GM19328 (cell line): ENCODE measurements at regions not wholly inside any gene's neighbourhood (a gene's known extent, or its start where the extent isn't known, plus 50 kb on each side); places are given as distances from the start of the nearest gene placed in this dataset.
"Not testable (repeated sequence)": the region's sequence is repeated elsewhere in the genome, so short reads cannot be mapped to it uniquely, and the experiment has no call there.

Experiments
- ATAC-seq: cut with Tn5 transposase; IDR thresholded peaks from one replicate; pipeline ENCODE4 v1.9.1; 2021; ENCODE audit warnings: mild to moderate bottlenecking, moderate library complexity; ENCODE audit not compliant: unreplicated experiment

DNA sequence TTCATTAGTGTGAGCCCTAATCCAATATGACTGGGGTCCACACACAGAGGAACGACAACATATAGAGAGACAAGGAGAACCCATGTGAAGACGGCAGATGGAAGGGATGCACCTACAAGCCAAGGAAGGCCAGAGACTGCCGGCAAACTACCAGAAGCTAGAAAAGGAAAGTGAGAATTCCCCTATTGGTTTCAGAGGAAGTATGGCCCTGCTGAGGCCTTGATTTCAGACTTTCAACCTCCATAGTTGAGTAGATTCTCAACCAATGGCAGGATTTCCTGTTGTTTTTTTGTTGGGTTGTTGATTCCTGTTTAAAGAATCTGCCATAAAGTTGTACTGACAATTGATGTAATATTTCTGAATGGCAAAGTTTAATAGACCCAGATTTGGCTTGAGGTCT, 241.5 kb downstream of the SATB2 start:
- ATAC-seq: no peak

DNA sequence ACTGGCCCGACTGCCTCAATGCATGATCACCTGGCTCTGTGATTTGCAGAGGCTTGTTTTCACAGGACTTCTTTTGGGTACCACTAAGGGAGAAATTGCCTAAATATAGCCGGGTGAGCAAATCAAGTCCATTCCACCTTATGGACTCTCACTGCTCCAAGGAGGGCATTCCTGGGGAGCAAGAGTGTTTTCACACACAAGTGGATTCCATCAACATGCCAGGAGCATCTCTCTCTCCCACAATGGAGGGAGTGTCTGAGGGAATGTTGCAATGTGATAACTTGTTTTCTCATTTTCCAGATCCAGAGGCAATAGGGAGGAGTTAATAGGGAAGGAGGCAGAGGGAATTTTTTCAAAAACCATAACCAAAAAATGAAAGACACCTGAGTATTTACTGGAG, 250.7 kb downstream of the SATB2 start:
- no peak for ATAC-seq

DNA sequence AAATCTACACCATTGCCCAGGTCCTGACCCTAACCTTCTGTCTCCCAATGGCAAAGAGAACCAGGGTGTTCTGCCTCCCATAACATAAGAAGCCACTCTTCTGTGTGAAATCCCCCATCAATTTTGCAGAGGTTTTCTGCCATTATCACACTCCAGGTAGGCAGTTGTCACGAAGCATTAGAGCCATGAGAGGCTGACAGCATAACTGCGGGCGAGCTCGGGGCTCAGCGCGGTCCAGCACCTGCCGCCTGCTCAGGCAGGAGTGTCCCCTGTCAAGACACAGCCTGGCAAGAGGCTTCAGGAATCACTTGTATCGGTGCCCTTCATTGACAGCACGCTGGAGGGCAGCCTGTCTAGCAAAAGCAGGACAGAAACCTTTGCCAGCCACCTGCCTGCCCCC, 251.2 kb downstream of the SATB2 start:
- no peak for ATAC-seq

GRCh38 chr2:199202964-199203363, 254.8 kb downstream of the SATB2 start:
- ATAC-seq: no peak

- no peak for ATAC-seq
Measured at GRCh38 chr2:199201539-199201938, 256.2 kb downstream of the SATB2 start.

- no peak for ATAC-seq
Measured at GRCh38 chr2:199199797-199200196, 257.9 kb downstream of the SATB2 start.

- no peak for ATAC-seq
Measured at GRCh38 chr2:199197448-199197847, 260.3 kb downstream of the SATB2 start.

- no peak for ATAC-seq
Measured at GRCh38 chr2:199196686-199197085, 261.1 kb downstream of the SATB2 start.

- no peak for ATAC-seq
Measured at GRCh38 chr2:199195927-199196502, 261.7 kb downstream of the SATB2 start.

GRCh38 chr2:199191461-199191860, 266.3 kb downstream of the SATB2 start:
- ATAC-seq: no peak

- no peak for ATAC-seq
Measured at GRCh38 chr2:199189229-199189628, 268.5 kb downstream of the SATB2 start.

DNA sequence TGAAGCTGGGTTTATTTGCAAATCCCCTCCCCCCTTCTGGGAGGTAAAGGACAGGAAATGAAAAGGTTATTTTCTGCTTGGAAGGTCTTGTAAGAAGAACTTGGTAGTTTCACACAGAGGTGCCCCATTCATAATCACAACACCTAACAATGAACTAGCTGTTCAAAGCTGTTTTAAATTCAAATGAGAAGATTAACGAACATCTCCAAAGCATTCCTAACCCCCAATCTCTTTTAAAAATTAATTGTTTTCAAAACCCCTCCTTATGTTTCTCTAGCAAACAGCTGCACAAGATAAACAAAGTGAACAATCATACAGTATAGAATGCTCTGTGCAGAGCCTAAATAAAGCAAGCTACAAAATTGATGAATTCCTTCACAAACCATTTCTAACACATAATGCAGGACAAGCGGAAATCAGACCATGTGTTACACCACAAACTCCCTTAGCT, 271.4 kb downstream of the SATB2 start:
- ATAC-seq: no peak

DNA sequence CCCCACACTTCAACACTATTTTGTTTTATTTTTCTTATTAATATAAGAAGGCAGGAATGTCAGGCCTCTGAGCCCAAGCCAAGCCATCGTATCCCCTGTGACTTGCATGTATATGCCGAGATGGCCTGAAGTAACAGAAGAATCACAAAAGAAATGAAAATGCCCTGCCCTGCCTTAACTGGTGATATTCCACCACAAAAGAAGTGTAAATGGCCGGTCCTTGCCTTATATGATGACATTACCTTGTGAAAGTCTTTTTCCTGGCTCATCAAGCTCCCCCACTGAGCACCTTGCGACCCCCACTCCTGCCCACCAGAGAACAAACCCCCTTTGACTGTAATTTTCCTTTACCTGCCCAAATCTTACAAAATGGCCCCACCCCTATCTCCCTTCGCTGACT, 272.6 kb downstream of the SATB2 start:
- not testable (repeated sequence) for ATAC-seq

DNA sequence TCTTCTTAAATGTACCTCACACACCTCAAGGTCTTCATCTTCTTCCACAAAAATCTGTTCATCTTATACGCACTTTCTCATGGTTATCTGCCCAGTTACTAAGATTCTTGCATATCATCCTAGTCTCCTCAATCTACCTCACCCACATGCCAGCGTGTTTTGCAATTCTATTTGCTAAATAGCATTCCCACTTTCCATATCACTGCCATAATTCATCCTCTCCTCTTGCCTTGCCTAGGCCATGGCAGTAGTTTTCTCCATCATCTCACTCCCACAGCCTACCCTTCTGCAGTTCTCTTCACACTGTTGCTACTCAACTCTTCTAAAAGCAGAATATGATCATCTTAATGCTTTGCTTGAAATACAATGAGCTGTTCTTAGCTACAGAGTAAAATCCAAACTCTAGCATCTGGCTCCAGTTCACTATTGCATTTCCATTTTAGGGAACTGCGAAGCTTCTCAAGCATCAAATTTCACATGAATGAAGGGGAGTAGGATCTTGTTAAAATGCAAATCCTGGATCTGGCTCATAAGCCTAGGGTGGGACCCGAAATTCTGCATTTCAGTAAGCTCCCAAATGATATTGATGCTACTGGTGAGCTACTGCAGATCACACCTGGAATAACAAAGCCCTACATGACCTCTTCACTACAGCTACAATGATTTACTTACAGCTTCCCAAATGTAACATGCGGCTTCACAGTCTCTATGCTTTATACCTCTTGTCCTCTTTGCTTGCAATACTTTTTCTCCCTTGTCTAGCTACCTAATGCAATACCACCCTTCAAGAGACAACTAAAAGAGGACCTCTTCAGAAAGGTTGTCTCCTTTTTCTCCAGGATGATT, 293.9 kb downstream of the SATB2 start:
- ATAC-seq: no peak

GRCh38 chr2:199160677-199161465, 296.9 kb downstream of the SATB2 start:
- ATAC-seq: no peak

DNA sequence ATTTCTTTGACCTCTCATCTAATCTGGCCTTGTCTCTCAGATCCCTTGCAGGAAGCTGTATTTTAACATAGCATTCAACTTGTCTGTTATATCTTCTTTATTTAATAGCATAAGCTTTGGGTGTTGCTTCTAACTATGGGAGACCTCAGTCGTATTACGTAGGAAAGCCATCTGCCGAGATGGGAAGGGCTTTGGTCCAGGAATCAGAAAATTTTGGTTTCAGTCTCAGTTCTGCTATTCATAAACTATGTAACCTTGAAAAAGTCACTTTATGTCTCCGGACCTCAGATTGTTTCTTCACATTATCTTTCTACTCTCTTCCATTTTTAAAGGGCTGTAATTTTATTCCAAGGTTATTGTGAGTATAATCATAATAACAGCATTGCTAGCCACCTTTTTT, 297.7 kb downstream of the SATB2 start:
- ATAC-seq: no peak

- ATAC-seq: no peak
Measured at GRCh38 chr2:199148076-199148845, 309.5 kb downstream of the SATB2 start.

DNA sequence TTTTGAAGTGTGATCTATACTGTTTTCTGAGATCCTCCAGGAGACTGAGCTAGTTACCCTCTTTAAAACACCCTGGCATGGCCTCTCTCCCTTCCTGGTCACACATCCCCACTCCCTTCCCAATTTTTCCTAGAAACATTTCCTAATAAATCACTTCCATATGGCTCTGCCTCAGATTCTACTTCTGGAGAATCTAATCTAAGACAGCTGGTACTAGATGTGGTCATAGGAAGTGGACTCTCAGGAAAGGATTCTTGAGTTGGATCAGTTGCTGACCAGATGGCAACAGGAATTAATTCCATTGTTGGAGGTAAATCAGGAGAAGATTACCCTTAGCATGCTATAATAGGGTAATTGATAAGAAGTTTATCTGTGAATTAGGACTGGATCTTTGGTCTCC, 310.5 kb downstream of the SATB2 start:
- no peak for ATAC-seq

- ATAC-seq: no peak
Measured at GRCh38 chr2:199144546-199144945, 313.2 kb downstream of the SATB2 start.

- ATAC-seq: no peak
Measured at GRCh38 chr2:199144036-199144435, 313.7 kb downstream of the SATB2 start.

GRCh38 chr2:199136681-199137080, 321.1 kb downstream of the SATB2 start:
- no peak for ATAC-seq
